K562 (cell line): ENCODE measurements at regions not wholly inside any gene's neighbourhood (a gene's known extent, or its start where the extent isn't known, plus 50 kb on each side); places are given as distances from the start of the nearest gene placed in this dataset.

Experiments
- ATAC-seq: fragments of 200-7000 bp; cut with Tn5 transposase; 3 replicates; pipeline ENCODE4 v1.9.1; 2020; ENCODE audit warnings: moderate library complexity
- BruUV-seq: library from RNA; stranded (reverse); fragments of 400-500 nt; replicated peaks from 2 replicates; lab custom pipeline; 2021; lab: Mats Ljungman, UMichigan
- CTCF ChIA-PET: fragments of 300-600 bp; formaldehyde crosslinking; extraction: SDS; loops from one replicate; lab custom pipeline; 2021; ENCODE audit warnings: low intra/inter-chr PET ratio; lab: Yijun Ruan, JAX
- POLR2A ChIA-PET: fragments of 300-600, 350-650 bp; sonication (Branson Sonifier 250); formaldehyde crosslinking; extraction: SDS; loops from one replicate; lab custom pipeline; 2021; ENCODE audit warnings: antibody characterized with exemption, inconsistent platforms; lab: Yijun Ruan, JAX
- DNase-seq, 4 experiments: peaks; one replicate each; pipeline versions ENCODE4 v3.0.0 to v3.0.0-alpha.2; 2011 to 2018; ENCODE audit warnings: low spot score in 3 of 4, mixed read lengths in 3 of 4; ENCODE audit errors: extremely low read depth in 1 of 4
- FAIRE-seq: peaks from 2 replicates; lab custom pipeline; 2011; peaks lifted over from hg19 to GRCh38; lab: Jason Lieb, UNC
- H2AFZ ChIP-seq: 2 replicates; pipeline ENCODE4 v1.6.0; 2011; ENCODE audit warnings: low read depth, low read length, control low read depth, inconsistent platforms
- H3K27ac ChIP-seq: fragments of 200-600 bp; 3 replicates; pipeline ENCODE4 v1.8.0; 2011; ENCODE audit warnings: low read depth, mild to moderate bottlenecking, control low read depth, inconsistent platforms, low read length, moderate library complexity, mixed read lengths; ENCODE audit errors: extremely low read depth
- H3K27me3 ChIP-seq, 2 experiments: fragments of 300-600 bp in 1 of 2; 2 replicates in 1 of 2; 3 replicates in 1 of 2; pipeline versions ENCODE4 v1.6.0 to v1.8.0; 2011; ENCODE audit warnings: inconsistent platforms in 2 of 2, low read length in 2 of 2, mild to moderate bottlenecking in 1 of 2, mixed read lengths in 1 of 2, moderate library complexity in 1 of 2; ENCODE audit not compliant: control insufficient read depth in 2 of 2, insufficient read depth in 2 of 2
- H3K36me3 ChIP-seq: fragments of 300-600 bp; 3 replicates; pipeline ENCODE4 v1.8.0; 2011; ENCODE audit warnings: mild to moderate bottlenecking, low read length, inconsistent platforms; ENCODE audit not compliant: control insufficient read depth, insufficient read depth
- H3K4me1 ChIP-seq, 2 experiments: fragments of 200-600 bp in 1 of 2; replicated peaks in 1 of 2; 2 replicates in 1 of 2; 3 replicates in 1 of 2; pipeline versions ENCODE4 v1.5.1 to v1.8.0; 2011; ENCODE audit warnings: inconsistent platforms in 2 of 2, low read length in 2 of 2, mild to moderate bottlenecking in 1 of 2, mixed read lengths in 1 of 2, moderate library complexity in 1 of 2; ENCODE audit not compliant: control insufficient read depth in 2 of 2, insufficient read depth in 2 of 2
- H3K4me2 ChIP-seq: 2 replicates; pipeline ENCODE4 v1.6.1; 2011; ENCODE audit warnings: low read length, control low read depth, inconsistent platforms, mixed read lengths; ENCODE audit not compliant: insufficient read depth
- H3K4me3 ChIP-seq: fragments of 200-600 bp; sonication (generic), shearing (Covaris generic); 2 replicates; pipeline ENCODE4 v1.5.1; 2016; ENCODE audit warnings: control low read depth, inconsistent platforms
- H3K79me2 ChIP-seq: fragments of 200-600 bp; 3 replicates; pipeline ENCODE4 v1.8.0; 2011; ENCODE audit warnings: low read length, inconsistent platforms; ENCODE audit not compliant: control insufficient read depth, insufficient read depth
- H3K9ac ChIP-seq, 2 experiments: 2 replicates each; pipeline versions ENCODE4 v1.6.0 to v1.6.1; 2011; ENCODE audit warnings: low read depth in 2 of 2, low read length in 2 of 2, control low read depth in 1 of 2, inconsistent platforms in 1 of 2, mild to moderate bottlenecking in 1 of 2, mixed read lengths in 1 of 2; ENCODE audit not compliant: insufficient read depth in 1 of 2
- H3K9me1 ChIP-seq: one replicate; pipeline ENCODE4 v1.6.0; 2011; ENCODE audit warnings: inconsistent platforms, mild to moderate bottlenecking, low read length, moderate library complexity; ENCODE audit not compliant: control insufficient read depth, insufficient read depth
- H3K9me3 ChIP-seq: replicated peaks from 2 replicates; pipeline ENCODE4 v1.5.1; 2011; ENCODE audit warnings: low read depth, low read length, inconsistent platforms; ENCODE audit not compliant: control insufficient read depth, insufficient read depth
- H4K20me1 ChIP-seq: replicated peaks from 2 replicates; pipeline ENCODE4 v1.6.1; 2011; ENCODE audit warnings: low read length, inconsistent platforms, mixed read lengths; ENCODE audit not compliant: control insufficient read depth, insufficient read depth
- ATF7 ChIP-seq: fragments of 450-650 bp; IDR thresholded peaks from 2 replicates; pipeline ENCODE4 v1.7.1; 2014; ENCODE audit warnings: mild to moderate bottlenecking, moderate library complexity
- BMI1 ChIP-seq: fragments of 150-350 bp; IDR thresholded peaks from 2 replicates; pipeline ENCODE4 v1.6.1; 2014; ENCODE audit warnings: low read length
- CAMTA2 ChIP-seq: fragments of 250-450 bp; sonication (Bioruptor Pico); conservative IDR thresholded peaks from 2 replicates; pipeline ENCODE4 v1.5.1; 2022
- CEBPG ChIP-seq, 3 experiments: fragments of 200-800 bp in 1 of 3; sonication (Bioruptor generic) in 1 of 3; sonication (generic) in 1 of 3; formaldehyde crosslinking in 1 of 3; IDR thresholded peaks in 2 of 3; conservative IDR thresholded peaks in 1 of 3; 2 replicates each; pipeline versions ENCODE4 v1.6.1 to v1.8.0; 2016 to 2022; ENCODE audit warnings: missing compliant biosample characterization in 2 of 3, missing genetic modification characterization in 2 of 3, mild to moderate bottlenecking in 1 of 3, missing genetic modification reagents in 1 of 3
- EP300 ChIP-seq: IDR thresholded peaks from 2 replicates; pipeline ENCODE4 v1.6.1; 2012; ENCODE audit warnings: low read length, improper control_type of control experiment
- NONO ChIP-seq, 2 experiments: fragments of 200-400 bp in 1 of 2; fragments of 450-650 bp in 1 of 2; formaldehyde crosslinking in 1 of 2; IDR thresholded peaks; 2 replicates each; pipeline ENCODE4 v1.6.1; 2017; ENCODE audit warnings: low read depth in 2 of 2, mild to moderate bottlenecking in 2 of 2, moderate library complexity in 2 of 2, low read length in 1 of 2
- POLR2AphosphoS2 ChIP-seq: IDR thresholded peaks from 2 replicates; pipeline ENCODE4 v1.6.1; 2012; ENCODE audit warnings: low read length, improper control_type of control experiment
- TBL1XR1 ChIP-seq, 2 experiments: IDR thresholded peaks; 2 replicates each; pipeline ENCODE4 v1.6.1; 2012; ENCODE audit warnings: improper control_type of control experiment in 2 of 2, low read length in 2 of 2, mild to moderate bottlenecking in 1 of 2
- ZBTB2 ChIP-seq: fragments of 450-650 bp; IDR thresholded peaks from 2 replicates; pipeline ENCODE4 v1.6.1; 2016; ENCODE audit warnings: antibody characterized with exemption
- WGBS: fragments of 100-300 bp; shearing (Covaris generic); methylation state at CpG from one replicate; pipeline ENCODE4 v1.1.6; 2016; ENCODE audit warnings: low coverage, mixed read lengths; ENCODE audit not compliant: insufficient coverage; ENCODE audit errors: missing lambda C conversion rate; 5-methylcytosine and 5-hydroxymethylcytosine counted together
- in situ Hi-C: fragments of 300-500 bp; cut with MboI; formaldehyde crosslinking; loops from 4 replicates; pipeline ENCODE4 v1.15.0; 2018; ENCODE audit warnings: inconsistent platforms, mixed read lengths
- intact Hi-C: fragments of 100-400 bp; cut with micrococcal nuclease; formaldehyde crosslinking; loops from 2 replicates; pipeline ENCODE4 v1.14.2; 2022
- TF ChIP-seq, protein P1 (sequence below), 3 experiments: fragments of 200-800 bp in 1 of 3; fragments of 250-450 bp in 1 of 3; fragments of 450-650 bp in 1 of 3; sonication (Bioruptor Pico) in 1 of 3; sonication (Bioruptor generic) in 1 of 3; formaldehyde crosslinking in 1 of 3; IDR thresholded peaks; 2 replicates each; pipeline versions ENCODE4 v1.6.1 to v1.8.0; 2016 to 2022; ENCODE audit warnings: mild to moderate bottlenecking in 2 of 3, missing genetic modification characterization in 2 of 3, missing compliant biosample characterization in 1 of 3, moderate library complexity in 1 of 3
- TF ChIP-seq, protein P2 (sequence below): fragments of 250-450 bp; sonication (Bioruptor Pico); IDR thresholded peaks from 2 replicates; pipeline ENCODE4 v1.4.0; 2020; ENCODE audit warnings: borderline replicate concordance
- TF ChIP-seq, protein P3 (sequence below): sonication (generic); IDR thresholded peaks from 2 replicates; pipeline ENCODE4 v1.6.1; 2016

- TF ChIP-seq, protein P1, sequence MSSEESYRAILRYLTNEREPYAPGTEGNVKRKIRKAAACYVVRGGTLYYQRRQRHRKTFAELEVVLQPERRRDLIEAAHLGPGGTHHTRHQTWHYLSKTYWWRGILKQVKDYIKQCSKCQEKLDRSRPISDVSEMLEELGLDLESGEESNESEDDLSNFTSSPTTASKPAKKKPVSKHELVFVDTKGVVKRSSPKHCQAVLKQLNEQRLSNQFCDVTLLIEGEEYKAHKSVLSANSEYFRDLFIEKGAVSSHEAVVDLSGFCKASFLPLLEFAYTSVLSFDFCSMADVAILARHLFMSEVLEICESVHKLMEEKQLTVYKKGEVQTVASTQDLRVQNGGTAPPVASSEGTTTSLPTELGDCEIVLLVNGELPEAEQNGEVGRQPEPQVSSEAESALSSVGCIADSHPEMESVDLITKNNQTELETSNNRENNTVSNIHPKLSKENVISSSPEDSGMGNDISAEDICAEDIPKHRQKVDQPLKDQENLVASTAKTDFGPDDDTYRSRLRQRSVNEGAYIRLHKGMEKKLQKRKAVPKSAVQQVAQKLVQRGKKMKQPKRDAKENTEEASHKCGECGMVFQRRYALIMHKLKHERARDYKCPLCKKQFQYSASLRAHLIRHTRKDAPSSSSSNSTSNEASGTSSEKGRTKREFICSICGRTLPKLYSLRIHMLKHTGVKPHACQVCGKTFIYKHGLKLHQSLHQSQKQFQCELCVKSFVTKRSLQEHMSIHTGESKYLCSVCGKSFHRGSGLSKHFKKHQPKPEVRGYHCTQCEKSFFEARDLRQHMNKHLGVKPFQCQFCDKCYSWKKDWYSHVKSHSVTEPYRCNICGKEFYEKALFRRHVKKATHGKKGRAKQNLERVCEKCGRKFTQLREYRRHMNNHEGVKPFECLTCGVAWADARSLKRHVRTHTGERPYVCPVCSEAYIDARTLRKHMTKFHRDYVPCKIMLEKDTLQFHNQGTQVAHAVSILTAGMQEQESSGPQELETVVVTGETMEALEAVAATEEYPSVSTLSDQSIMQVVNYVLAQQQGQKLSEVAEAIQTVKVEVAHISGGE (CRISPR knock-in tag; IDR thresholded peaks at IDR 0.05) = no peak
Measured at GRCh38 chr20:60641879-60642447, 610.1 kb upstream of the CDH4 start (continued).

DNA sequence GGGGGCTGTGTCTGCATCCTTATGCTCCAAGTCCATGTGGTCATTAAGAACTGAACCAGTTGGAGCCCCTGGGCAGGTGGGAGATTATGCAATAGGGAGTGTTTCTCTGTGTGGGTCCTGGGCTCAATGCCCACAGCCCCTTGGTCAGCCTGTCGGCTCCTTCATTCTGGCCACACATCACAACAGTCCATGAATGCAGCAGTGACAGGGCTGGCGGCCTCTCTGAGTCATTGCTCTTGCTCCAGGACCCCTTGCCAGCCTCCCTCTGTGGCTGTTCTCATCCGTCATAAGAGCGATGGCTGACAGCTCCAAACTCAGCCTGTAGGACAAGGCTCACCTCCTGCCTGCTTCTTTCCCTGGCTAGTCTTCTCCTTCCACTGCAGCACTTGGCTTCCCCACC is 609.5 kb upstream of the CDH4 start:
- Histone ChIP-seq H3K4me1 (no peaks in the 10 kb centered on the region), H3K27me3 (no peaks in the 10 kb centered on the region), H3K9me1 (no peaks in the 10 kb centered on the region), H3K79me2 (no peaks in the 10 kb centered on the region), H3K9me3 (no peaks in the 10 kb centered on the region), H2AFZ (no peak overlapping the region), H3K9ac (no peak overlapping the region), H4K20me1 (no peaks in the 10 kb centered on the region), H3K4me3 (no peak overlapping the region), H3K27ac (no peak overlapping the region), H3K4me2 (no peak overlapping the region), H3K36me3 (no peaks in the 10 kb centered on the region)
- BruUV-seq = no TSS peak
- intact Hi-C loops (no loop called here), in situ Hi-C loops (no loop called here)
- 0% methylated on average over 4 of the region's 4 CpGs for WGBS
- ATAC-seq (no peak), FAIRE-seq (no peak), DNase-seq (no peak)
- POLR2A ChIA-PET = no interaction called here
- CTCF ChIA-PET = no interaction called here
- TF ChIP-seq CEBPG (CRISPR knock-in tag; IDR thresholded peaks at IDR 0.05) (no peak), CEBPG (tag; conservative IDR thresholded peaks at IDR 0.05 in 1 of 2, IDR thresholded peaks at IDR 0.05 in 1 of 2) (no peak), TBL1XR1 (IDR thresholded peaks at IDR 0.05; ENCODE audit: low read length in 2 of 2) (no peak), ZBTB2 (no peak), ATF7 (no peak), BMI1 (no peak), POLR2AphosphoS2 (no peak), EP300 (no peak), NONO (IDR thresholded peaks at IDR 0.05; ENCODE audit: low read depth in 2 of 2, low read length in 1 of 2) (no peak), CAMTA2 (CRISPR knock-in tag) (no peak)
- TF ChIP-seq, protein P2, sequence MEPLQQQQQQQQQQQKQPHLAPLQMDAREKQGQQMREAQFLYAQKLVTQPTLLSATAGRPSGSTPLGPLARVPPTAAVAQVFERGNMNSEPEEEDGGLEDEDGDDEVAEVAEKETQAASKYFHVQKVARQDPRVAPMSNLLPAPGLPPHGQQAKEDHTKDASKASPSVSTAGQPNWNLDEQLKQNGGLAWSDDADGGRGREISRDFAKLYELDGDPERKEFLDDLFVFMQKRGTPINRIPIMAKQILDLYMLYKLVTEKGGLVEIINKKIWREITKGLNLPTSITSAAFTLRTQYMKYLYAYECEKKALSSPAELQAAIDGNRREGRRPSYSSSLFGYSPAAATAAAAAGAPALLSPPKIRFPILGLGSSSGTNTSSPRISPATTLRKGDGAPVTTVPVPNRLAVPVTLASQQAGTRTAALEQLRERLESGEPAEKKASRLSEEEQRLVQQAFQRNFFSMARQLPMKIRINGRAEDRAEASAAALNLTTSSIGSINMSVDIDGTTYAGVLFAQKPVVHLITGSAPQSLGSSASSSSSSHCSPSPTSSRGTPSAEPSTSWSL = no peak
- TF ChIP-seq, protein P3, sequence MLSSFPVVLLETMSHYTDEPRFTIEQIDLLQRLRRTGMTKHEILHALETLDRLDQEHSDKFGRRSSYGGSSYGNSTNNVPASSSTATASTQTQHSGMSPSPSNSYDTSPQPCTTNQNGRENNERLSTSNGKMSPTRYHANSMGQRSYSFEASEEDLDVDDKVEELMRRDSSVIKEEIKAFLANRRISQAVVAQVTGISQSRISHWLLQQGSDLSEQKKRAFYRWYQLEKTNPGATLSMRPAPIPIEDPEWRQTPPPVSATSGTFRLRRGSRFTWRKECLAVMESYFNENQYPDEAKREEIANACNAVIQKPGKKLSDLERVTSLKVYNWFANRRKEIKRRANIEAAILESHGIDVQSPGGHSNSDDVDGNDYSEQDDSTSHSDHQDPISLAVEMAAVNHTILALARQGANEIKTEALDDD = no peak
